IMR-90 (cell line): ENCODE measurements at regions not wholly inside any gene's neighbourhood (a gene's known extent, or its start where the extent isn't known, plus 50 kb on each side); places are given as distances from the start of the nearest gene placed in this dataset.

Experiments used
- ATAC-seq: fragments of 200-7000 bp; cut with Tn5 transposase; 2 replicates; pipeline ENCODE4 v1.9.1; 2020; ENCODE audit warnings: low read depth, mild to moderate bottlenecking, moderate library complexity
- BruUV-seq: library from RNA; stranded (reverse); fragments of 400-500 nt; replicated peaks from 2 replicates; lab custom pipeline; 2021; lab: Mats Ljungman, UMichigan
- CTCF ChIA-PET: fragments of 300-600 bp; formaldehyde crosslinking; extraction: SDS; loops from one replicate; lab custom pipeline; 2021; ENCODE audit warnings: antibody characterized with exemption; lab: Yijun Ruan, JAX
- POLR2A ChIA-PET: fragments of 300-600 bp; sonication (Branson Sonifier 250); formaldehyde crosslinking; loops from one replicate; lab custom pipeline; 2022; ENCODE audit warnings: antibody characterized with exemption; ENCODE audit not compliant: unreplicated experiment; lab: Charles Lee
- DNase-seq: peaks from one replicate; pipeline ENCODE4 v3.0.0; 2013
- H2AFZ ChIP-seq: replicated peaks from 2 replicates; pipeline ENCODE3; 2013; ENCODE audit warnings: low read length, mild to moderate bottlenecking; ENCODE audit not compliant: poor library complexity
- H2AK5ac ChIP-seq: 2 replicates; pipeline ENCODE4 v1.6.1; 2013; ENCODE audit warnings: low read depth, low read length, inconsistent platforms
- H2AK9ac ChIP-seq: replicated peaks from 2 replicates; pipeline ENCODE3; 2013; ENCODE audit warnings: mild to moderate bottlenecking, low read depth, low read length, moderate library complexity; ENCODE audit not compliant: poor library complexity
- H2BK120ac ChIP-seq: 2 replicates; pipeline ENCODE4 v1.6.1; 2013; ENCODE audit warnings: low read depth, low read length, inconsistent platforms
- H2BK15ac ChIP-seq: 3 replicates; pipeline ENCODE4 v1.6.1; 2013; ENCODE audit warnings: low read depth, low read length, inconsistent platforms
- H2BK20ac ChIP-seq: 2 replicates; pipeline ENCODE4 v1.6.1; 2013; ENCODE audit warnings: low read depth, mild to moderate bottlenecking, inconsistent platforms, low read length, moderate library complexity
- H2BK5ac ChIP-seq: 2 replicates; pipeline ENCODE4 v1.6.1; 2013; ENCODE audit warnings: mild to moderate bottlenecking, low read depth, low read length, inconsistent platforms; ENCODE audit not compliant: poor library complexity, severe bottlenecking
- H3K14ac ChIP-seq: replicated peaks from 2 replicates; pipeline ENCODE4 v1.6.1; 2013; ENCODE audit warnings: low read depth, low read length, inconsistent platforms
- H3K18ac ChIP-seq: 2 replicates; pipeline ENCODE4 v1.6.1; 2013; ENCODE audit warnings: low read depth, low read length, control low read depth
- H3K23ac ChIP-seq: 2 replicates; pipeline ENCODE4 v1.6.1; 2013; ENCODE audit warnings: low read depth, low read length, inconsistent platforms
- H3K27ac ChIP-seq: 2 replicates; pipeline ENCODE4 v1.5.1; 2013; ENCODE audit warnings: mild to moderate bottlenecking, control low read depth, low read length; ENCODE audit not compliant: insufficient read depth
- H3K27me3 ChIP-seq: 2 replicates; pipeline ENCODE4 v1.6.1; 2013; ENCODE audit warnings: low read length; ENCODE audit not compliant: control insufficient read depth, insufficient read depth
- H3K36me3 ChIP-seq: 2 replicates; pipeline ENCODE4 v1.6.1; 2013; ENCODE audit warnings: low read length, mixed read lengths; ENCODE audit not compliant: control insufficient read depth, insufficient read depth
- H3K4ac ChIP-seq: 2 replicates; pipeline ENCODE4 v1.6.1; 2013; ENCODE audit warnings: low read depth, low read length, inconsistent platforms
- H3K4me1 ChIP-seq: 2 replicates; pipeline ENCODE4 v1.6.1; 2013; ENCODE audit warnings: low read length, mixed read lengths; ENCODE audit not compliant: control insufficient read depth, insufficient read depth
- H3K4me2 ChIP-seq: 2 replicates; pipeline ENCODE4 v1.6.1; 2013; ENCODE audit warnings: low read depth, mild to moderate bottlenecking, control low read depth, low read length, moderate library complexity
- H3K4me3 ChIP-seq: 2 replicates; pipeline ENCODE4 v1.5.1; 2013; ENCODE audit warnings: low read depth, mild to moderate bottlenecking, control low read depth, low read length, moderate library complexity; ENCODE audit not compliant: insufficient read depth
- H3K56ac ChIP-seq: 2 replicates; pipeline ENCODE4 v1.6.1; 2013; ENCODE audit warnings: low read length, inconsistent platforms; ENCODE audit not compliant: insufficient read depth; ENCODE audit errors: extremely low read depth
- H3K79me1 ChIP-seq, 2 experiments: 2 replicates each; pipeline ENCODE4 v1.6.1; 2013; ENCODE audit warnings: low read length in 2 of 2, inconsistent platforms in 1 of 2, low read depth in 1 of 2
- H3K9ac ChIP-seq: 2 replicates; pipeline ENCODE4 v1.6.1; 2013; ENCODE audit warnings: low read depth, low read length, control low read depth
- H3K9me1 ChIP-seq: 2 replicates; pipeline ENCODE4 v1.6.1; 2013; ENCODE audit warnings: low read length, inconsistent platforms; ENCODE audit not compliant: insufficient read depth
- H3K9me3 ChIP-seq: 2 replicates; pipeline ENCODE4 v1.6.1; 2013; ENCODE audit warnings: low read length; ENCODE audit not compliant: control insufficient read depth, insufficient read depth
- H4K20me1 ChIP-seq: 2 replicates; pipeline ENCODE4 v1.6.1; 2013; ENCODE audit warnings: low read length, inconsistent platforms; ENCODE audit not compliant: insufficient read depth
- H4K5ac ChIP-seq: 2 replicates; pipeline ENCODE4 v1.6.1; 2013; ENCODE audit warnings: mild to moderate bottlenecking, low read depth, low read length, control low read depth
- H4K8ac ChIP-seq, 2 experiments: 2 replicates each; pipeline ENCODE4 v1.6.1; 2013; ENCODE audit warnings: low read depth in 2 of 2, low read length in 2 of 2, control low read depth in 1 of 2, inconsistent platforms in 1 of 2
- H4K91ac ChIP-seq: 2 replicates; pipeline ENCODE4 v1.6.1; 2013; ENCODE audit warnings: low read depth, low read length, inconsistent platforms; ENCODE audit not compliant: insufficient read depth
- BHLHE40 ChIP-seq: fragments of 150-350 bp; IDR thresholded peaks from 2 replicates; pipeline ENCODE4 v1.6.1; 2016; ENCODE audit warnings: mild to moderate bottlenecking, low read depth, low read length
- FOS ChIP-seq: fragments of 150-350 bp; IDR thresholded peaks from 2 replicates; pipeline ENCODE4 v1.6.1; 2016; ENCODE audit warnings: low read depth, low read length
- MAFK ChIP-seq: IDR thresholded peaks from 2 replicates; pipeline ENCODE4 v1.6.1; 2012; ENCODE audit warnings: low read depth, low read length, improper control_type of control experiment
- MAZ ChIP-seq: IDR thresholded peaks from 2 replicates; pipeline ENCODE4 v1.6.1; 2012; ENCODE audit warnings: low read depth, mild to moderate bottlenecking, low read length, improper control_type of control experiment, moderate library complexity, borderline replicate concordance
- MXI1 ChIP-seq: IDR thresholded peaks from 2 replicates; pipeline ENCODE4 v1.6.1; 2012; ENCODE audit warnings: low read depth, mild to moderate bottlenecking, low read length, moderate library complexity, borderline replicate concordance
- NFE2L2 ChIP-seq: fragments of 150-350 bp; IDR thresholded peaks from 2 replicates; pipeline ENCODE4 v1.6.1; 2016; ENCODE audit warnings: low read depth, mild to moderate bottlenecking, low read length
- POLR2A ChIP-seq: IDR thresholded peaks from 2 replicates; pipeline ENCODE4 v1.6.1; 2012; ENCODE audit warnings: mild to moderate bottlenecking, low read depth, low read length
- RAD21 ChIP-seq: IDR thresholded peaks from 2 replicates; pipeline ENCODE4 v1.6.1; 2012; ENCODE audit warnings: low read length, improper control_type of control experiment
- RCOR1 ChIP-seq: IDR thresholded peaks from 2 replicates; pipeline ENCODE4 v1.6.1; 2012; ENCODE audit warnings: mild to moderate bottlenecking, low read length, improper control_type of control experiment; ENCODE audit not compliant: insufficient replicate concordance
- RFX5 ChIP-seq: IDR thresholded peaks from 2 replicates; pipeline ENCODE4 v1.8.0; 2012; ENCODE audit warnings: low read depth, mild to moderate bottlenecking, low read length, moderate library complexity
- WGBS, 2 experiments: methylation state at CpG; one replicate each; pipeline versions ENCODE4 v1.1.5 to v1.1.7; 2013; ENCODE audit warnings: missing lambda C conversion rate in 2 of 2; ENCODE audit not compliant: insufficient read length in 1 of 2; ENCODE audit errors: extremely low coverage in 2 of 2; 5-methylcytosine and 5-hydroxymethylcytosine counted together
- dilution Hi-C: fragments of 300-500 bp; cut with HindIII; formaldehyde crosslinking; loops from one replicate; pipeline ENCODE4 v1.14.3; 2018; ENCODE audit warnings: low sequenced_read_pairs; ENCODE audit not compliant: unreplicated experiment
- in situ Hi-C: fragments of 300-500 bp; cut with MboI; formaldehyde crosslinking; loops from 3 replicates; pipeline ENCODE4 v1.14.3; 2019; ENCODE audit warnings: low sequenced_read_pairs, inconsistent platforms, mixed read lengths
- intact Hi-C: fragments of 100-400 bp; cut with micrococcal nuclease; formaldehyde crosslinking; loops from 2 replicates; pipeline ENCODE4 v1.10.0; 2022
- TF ChIP-seq, protein P1 (sequence below): conservative IDR thresholded peaks from 2 replicates; pipeline ENCODE4 v1.5.1; 2012; ENCODE audit warnings: mild to moderate bottlenecking, low read depth, low read length, improper control_type of control experiment

DNA sequence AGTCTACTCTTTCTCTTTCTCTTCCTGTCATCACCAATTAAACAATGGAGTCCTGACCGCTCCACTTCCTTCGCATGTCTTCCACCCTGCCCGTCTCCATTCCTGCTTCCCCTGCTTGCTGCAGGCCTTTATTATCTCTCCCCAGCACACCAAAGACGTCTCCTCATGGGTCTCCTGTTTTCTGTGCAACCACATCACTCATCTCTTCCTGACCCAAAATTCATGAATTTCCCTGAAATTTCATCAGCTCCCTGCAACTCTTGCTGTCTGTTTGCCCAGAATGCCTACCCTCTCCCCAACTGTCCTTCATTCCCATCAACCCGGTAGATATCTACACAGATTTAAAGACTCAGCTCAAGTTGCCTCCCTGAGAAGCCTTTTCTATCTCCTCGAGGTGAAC is 76.7 kb upstream of the ALOX12 start:
- WGBS, 2 experiments, result 67% methylated on average over 1 of the region's 6 CpGs; no CpG with 5 or more reads in 1 of the 2 experiments
- ChIA-PET CTCF (no interaction called here), POLR2A (no interaction called here)
- H2BK15ac ChIP-seq, result no peak overlapping the region
- no peak overlapping the region for H2BK5ac ChIP-seq
- no TSS peak for BruUV-seq
- no peak overlapping the region for H2AFZ ChIP-seq
- H3K27ac ChIP-seq, result no peak overlapping the region
- H3K4ac ChIP-seq, result no peak overlapping the region
- no peak overlapping the region for H3K18ac ChIP-seq
- no peak overlapping the region for H4K91ac ChIP-seq
- H4K5ac ChIP-seq, result no peak overlapping the region
- no peaks in the 10 kb centered on the region for H3K9me1 ChIP-seq
- ATAC-seq (no peak), DNase-seq (no peak)
- H3K4me3 ChIP-seq, result no peak overlapping the region
- H3K4me1 ChIP-seq, result no peaks in the 10 kb centered on the region
- no peak overlapping the region for H3K4me2 ChIP-seq
- in situ Hi-C loops, result loop anchor here (25.0 kb wide), 1 partner anchor 218 kb away; no protein-coding TSS in a partner anchor
- H2AK9ac ChIP-seq, result no peak overlapping the region
- intact Hi-C loops, result no loop called here
- H3K56ac ChIP-seq, result no peak overlapping the region
- TF ChIP-seq MXI1, result no peak
- no peak for TF ChIP-seq FOS
- no peak for TF ChIP-seq NFE2L2
- TF ChIP-seq, protein P1, sequence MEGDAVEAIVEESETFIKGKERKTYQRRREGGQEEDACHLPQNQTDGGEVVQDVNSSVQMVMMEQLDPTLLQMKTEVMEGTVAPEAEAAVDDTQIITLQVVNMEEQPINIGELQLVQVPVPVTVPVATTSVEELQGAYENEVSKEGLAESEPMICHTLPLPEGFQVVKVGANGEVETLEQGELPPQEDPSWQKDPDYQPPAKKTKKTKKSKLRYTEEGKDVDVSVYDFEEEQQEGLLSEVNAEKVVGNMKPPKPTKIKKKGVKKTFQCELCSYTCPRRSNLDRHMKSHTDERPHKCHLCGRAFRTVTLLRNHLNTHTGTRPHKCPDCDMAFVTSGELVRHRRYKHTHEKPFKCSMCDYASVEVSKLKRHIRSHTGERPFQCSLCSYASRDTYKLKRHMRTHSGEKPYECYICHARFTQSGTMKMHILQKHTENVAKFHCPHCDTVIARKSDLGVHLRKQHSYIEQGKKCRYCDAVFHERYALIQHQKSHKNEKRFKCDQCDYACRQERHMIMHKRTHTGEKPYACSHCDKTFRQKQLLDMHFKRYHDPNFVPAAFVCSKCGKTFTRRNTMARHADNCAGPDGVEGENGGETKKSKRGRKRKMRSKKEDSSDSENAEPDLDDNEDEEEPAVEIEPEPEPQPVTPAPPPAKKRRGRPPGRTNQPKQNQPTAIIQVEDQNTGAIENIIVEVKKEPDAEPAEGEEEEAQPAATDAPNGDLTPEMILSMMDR, result no peak
- no peak for TF ChIP-seq MAZ
- TF ChIP-seq RFX5, result no peak
- no peak for TF ChIP-seq POLR2A
- TF ChIP-seq RAD21, result no peak
- no peak for TF ChIP-seq BHLHE40
- no peak for TF ChIP-seq MAFK
- no peak for TF ChIP-seq RCOR1
- no peak overlapping the region for H4K8ac ChIP-seq
- H3K79me1 ChIP-seq, result no peaks in the 10 kb centered on the region
- H2AK5ac ChIP-seq, result no peak overlapping the region
- H3K9ac ChIP-seq, result no peak overlapping the region
- dilution Hi-C loops, result no loop called here
- no peaks in the 10 kb centered on the region for H3K36me3 ChIP-seq
- no peak overlapping the region for H2BK20ac ChIP-seq
- H3K14ac ChIP-seq, result no peak overlapping the region
- no peak overlapping the region for H3K23ac ChIP-seq
- no peaks in the 10 kb centered on the region for H3K9me3 ChIP-seq
- H4K20me1 ChIP-seq, result no peaks in the 10 kb centered on the region
- peaks cover 17% of the 10 kb centered on the region for H3K27me3 ChIP-seq
- H2BK120ac ChIP-seq, result no peak overlapping the region
